Endothelial cell of umbilical vein (primary cell): ENCODE measurements at regions not wholly inside any gene's neighbourhood (a gene's known extent, or its start where the extent isn't known, plus 50 kb on each side); places are given as distances from the start of the nearest gene placed in this dataset.

ENCODE experiments used
- BruUV-seq: library from RNA; stranded (reverse); fragments of 400-500 nt; replicated peaks from 2 replicates; lab custom pipeline; 2021; lab: Mats Ljungman, UMichigan
- CTCF ChIA-PET: fragments of 300-600, 350-600 bp; sonication (Branson Sonifier 250); formaldehyde crosslinking; loops from one replicate; lab custom pipeline; 2021; ENCODE audit warnings: antibody characterized with exemption, inconsistent platforms; lab: Charles Lee
- POLR2A ChIA-PET: fragments of 300-600, 350-600 bp; sonication (Branson Sonifier 250); formaldehyde crosslinking; loops from one replicate; lab custom pipeline; 2021; ENCODE audit warnings: antibody characterized with exemption, inconsistent platforms; lab: Charles Lee
- DNase-seq: peaks from one replicate; pipeline ENCODE4 v3.0.0-alpha.2; 2011; ENCODE audit warnings: low read depth, low spot score
- FAIRE-seq: peaks from 2 replicates; lab custom pipeline; 2011; peaks lifted over from hg19 to GRCh38; lab: Jason Lieb, UNC
- H2AFZ ChIP-seq: 2 replicates; pipeline ENCODE4 v1.6.0; 2012; ENCODE audit warnings: low read depth, low read length, control low read depth, inconsistent platforms
- H3K27ac ChIP-seq: 2 replicates; pipeline ENCODE4 v1.5.1; 2011; ENCODE audit warnings: low read depth, mild to moderate bottlenecking, control low read depth, low read length, moderate library complexity; ENCODE audit not compliant: insufficient read depth
- H3K27me3 ChIP-seq, 2 experiments: 2 replicates each; pipeline versions ENCODE4 v1.6.0 to v1.6.1; 2011; ENCODE audit warnings: low read length in 2 of 2, mixed read lengths in 1 of 2; ENCODE audit not compliant: control insufficient read depth in 2 of 2, insufficient read depth in 2 of 2
- H3K36me3 ChIP-seq, 2 experiments: 2 replicates in 1 of 2; 3 replicates in 1 of 2; pipeline ENCODE4 v1.5.1; 2011; ENCODE audit warnings: low read length in 2 of 2, mild to moderate bottlenecking in 1 of 2, moderate library complexity in 1 of 2; ENCODE audit not compliant: control insufficient read depth in 2 of 2, insufficient read depth in 2 of 2; ENCODE audit errors: extremely low read depth in 1 of 2
- H3K4me1 ChIP-seq: 3 replicates; pipeline ENCODE4 v1.5.1; 2011; ENCODE audit warnings: mild to moderate bottlenecking, low read length; ENCODE audit not compliant: control insufficient read depth, insufficient read depth; ENCODE audit errors: extremely low read depth
- H3K4me2 ChIP-seq: 2 replicates; pipeline ENCODE4 v1.6.1; 2011; ENCODE audit warnings: low read length, control low read depth, mixed read lengths; ENCODE audit not compliant: insufficient read depth
- H3K4me3 ChIP-seq, 3 experiments: fragments of 200-600 bp in 1 of 3; sonication (generic), shearing (Covaris generic) in 1 of 3; replicated peaks in 1 of 3; 2 replicates each; pipeline ENCODE4 v1.5.1; 2011 to 2016; ENCODE audit warnings: control low read depth in 3 of 3, low read length in 3 of 3, mild to moderate bottlenecking in 2 of 3, inconsistent platforms in 1 of 3, low read depth in 1 of 3, moderate library complexity in 1 of 3; ENCODE audit not compliant: insufficient read depth in 1 of 3
- H3K79me2 ChIP-seq: 2 replicates; pipeline ENCODE4 v1.6.0; 2012; ENCODE audit warnings: low read length, inconsistent platforms; ENCODE audit not compliant: control insufficient read depth, insufficient read depth
- H3K9ac ChIP-seq: replicated peaks from 2 replicates; pipeline ENCODE3; 2011; ENCODE audit warnings: low read length, control low read depth; ENCODE audit not compliant: insufficient read depth; ENCODE audit errors: extremely low read depth
- H3K9me1 ChIP-seq: replicated peaks from 3 replicates; pipeline ENCODE4 v1.6.0; 2011; ENCODE audit warnings: mild to moderate bottlenecking, low read length; ENCODE audit not compliant: control insufficient read depth, insufficient read depth; ENCODE audit errors: extremely low read depth
- H3K9me3 ChIP-seq: replicated peaks from 2 replicates; pipeline ENCODE4 v1.5.1; 2012; ENCODE audit warnings: low read length, inconsistent platforms; ENCODE audit not compliant: control insufficient read depth, insufficient read depth
- H4K20me1 ChIP-seq: replicated peaks from 2 replicates; pipeline ENCODE3; 2011; ENCODE audit warnings: mild to moderate bottlenecking, low read length; ENCODE audit not compliant: control insufficient read depth, insufficient read depth; ENCODE audit errors: extremely low read depth
- EZH2 ChIP-seq: IDR thresholded peaks from 2 replicates; pipeline ENCODE4 v1.6.1; 2012; ENCODE audit warnings: borderline replicate concordance, low read depth, mild to moderate bottlenecking, moderate library complexity, low read length, inconsistent platforms; ENCODE audit not compliant: severe bottlenecking
- FOS ChIP-seq: IDR thresholded peaks from 2 replicates; pipeline ENCODE4 v1.6.1; 2011; ENCODE audit warnings: mild to moderate bottlenecking, low read length, moderate library complexity, borderline replicate concordance; ENCODE audit not compliant: insufficient read depth
- GATA2 ChIP-seq: IDR thresholded peaks from 2 replicates; pipeline ENCODE4 v1.7.0; 2011; ENCODE audit warnings: low read depth, mild to moderate bottlenecking, moderate library complexity, mixed read lengths, low read length; ENCODE audit not compliant: insufficient read length, insufficient read depth
- JUN ChIP-seq: IDR thresholded peaks from 2 replicates; pipeline ENCODE4 v1.6.1; 2011; ENCODE audit warnings: borderline replicate concordance, low read depth; ENCODE audit not compliant: insufficient read length, insufficient read depth
- MYC ChIP-seq: IDR thresholded peaks from one replicate; pipeline ENCODE4 v1.6.1; 2011; ENCODE audit warnings: mild to moderate bottlenecking, low read depth, low read length
- POLR2A ChIP-seq: IDR thresholded peaks from 2 replicates; pipeline ENCODE4 v1.6.1; 2012; ENCODE audit warnings: low read depth, mild to moderate bottlenecking, control low read depth, low read length
- POLR2AphosphoS5 ChIP-seq: IDR thresholded peaks from 2 replicates; pipeline ENCODE4 v1.6.1; 2012; ENCODE audit warnings: low read depth, mild to moderate bottlenecking, control low read depth, low read length, moderate library complexity; ENCODE audit not compliant: insufficient read depth
- dilution Hi-C: fragments of 300-500 bp; cut with MboI; formaldehyde crosslinking; loops from one replicate; pipeline ENCODE4 v1.15.0; 2019; ENCODE audit warnings: low sequenced_read_pairs; ENCODE audit not compliant: extremely low pct_ligation_motif_present
- intact Hi-C: fragments of 100-400 bp; cut with micrococcal nuclease; formaldehyde crosslinking; loops from one replicate; pipeline ENCODE4 v1.10.0; 2022
- TF ChIP-seq, protein P1 (sequence below): IDR thresholded peaks from 2 replicates; pipeline ENCODE4 v1.6.1; 2011; ENCODE audit not compliant: insufficient read depth, insufficient read length
- TF ChIP-seq, protein P2 (sequence below), 2 donors: IDR thresholded peaks; 1 replicate in 1 of 2; 2 replicates in 1 of 2; pipeline ENCODE4 v1.5.1; 2011; ENCODE audit warnings: low read length in 2 of 2, mild to moderate bottlenecking in 2 of 2, moderate library complexity in 2 of 2, control low read depth in 1 of 2, inconsistent platforms in 1 of 2, low read depth in 1 of 2; ENCODE audit not compliant: insufficient read depth in 1 of 2; ENCODE audit errors: extremely low read depth in 1 of 2

DNA sequence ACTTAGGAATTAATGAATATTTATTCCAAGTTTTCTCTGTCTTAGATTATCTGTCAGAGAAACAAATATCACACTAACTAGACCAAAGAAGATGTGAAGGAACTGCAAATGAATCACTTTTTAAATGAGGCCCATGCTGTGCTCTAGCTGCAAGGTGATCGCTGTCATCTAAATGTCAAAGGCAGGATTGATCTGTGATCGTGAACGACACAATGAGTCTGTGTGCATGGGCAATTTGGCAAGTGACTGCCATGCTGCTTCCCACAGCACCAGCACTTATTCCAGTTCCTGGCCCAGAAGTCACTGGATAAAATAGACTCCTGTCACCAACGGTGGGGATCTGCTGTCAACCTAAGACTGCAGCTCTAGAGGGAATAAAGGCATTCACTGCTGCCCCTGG, 141.2 kb downstream of the TRIM36 start:
- no peak for TF ChIP-seq GATA2
- no peak for TF ChIP-seq POLR2AphosphoS5
- no peak for TF ChIP-seq MYC
- TF ChIP-seq, protein P1, sequence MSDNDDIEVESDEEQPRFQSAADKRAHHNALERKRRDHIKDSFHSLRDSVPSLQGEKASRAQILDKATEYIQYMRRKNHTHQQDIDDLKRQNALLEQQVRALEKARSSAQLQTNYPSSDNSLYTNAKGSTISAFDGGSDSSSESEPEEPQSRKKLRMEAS = no peak
- no peak for TF ChIP-seq POLR2A
- TF ChIP-seq JUN = no peak
- TF ChIP-seq, protein P2, sequence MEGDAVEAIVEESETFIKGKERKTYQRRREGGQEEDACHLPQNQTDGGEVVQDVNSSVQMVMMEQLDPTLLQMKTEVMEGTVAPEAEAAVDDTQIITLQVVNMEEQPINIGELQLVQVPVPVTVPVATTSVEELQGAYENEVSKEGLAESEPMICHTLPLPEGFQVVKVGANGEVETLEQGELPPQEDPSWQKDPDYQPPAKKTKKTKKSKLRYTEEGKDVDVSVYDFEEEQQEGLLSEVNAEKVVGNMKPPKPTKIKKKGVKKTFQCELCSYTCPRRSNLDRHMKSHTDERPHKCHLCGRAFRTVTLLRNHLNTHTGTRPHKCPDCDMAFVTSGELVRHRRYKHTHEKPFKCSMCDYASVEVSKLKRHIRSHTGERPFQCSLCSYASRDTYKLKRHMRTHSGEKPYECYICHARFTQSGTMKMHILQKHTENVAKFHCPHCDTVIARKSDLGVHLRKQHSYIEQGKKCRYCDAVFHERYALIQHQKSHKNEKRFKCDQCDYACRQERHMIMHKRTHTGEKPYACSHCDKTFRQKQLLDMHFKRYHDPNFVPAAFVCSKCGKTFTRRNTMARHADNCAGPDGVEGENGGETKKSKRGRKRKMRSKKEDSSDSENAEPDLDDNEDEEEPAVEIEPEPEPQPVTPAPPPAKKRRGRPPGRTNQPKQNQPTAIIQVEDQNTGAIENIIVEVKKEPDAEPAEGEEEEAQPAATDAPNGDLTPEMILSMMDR (IDR thresholded peaks at IDR 0.05; ENCODE audit: extremely low read depth in 1 of 2, insufficient read depth in 1 of 2, low read depth in 1 of 2, low read length in 2 of 2) = no peak
- TF ChIP-seq FOS = no peak
- no peak for TF ChIP-seq EZH2
- Histone ChIP-seq H3K36me3 (no peaks in the 10 kb centered on the region), H2AFZ (no peak overlapping the region), H3K4me2 (no peak overlapping the region), H3K9ac (no peak overlapping the region), H3K9me1 (no peaks in the 10 kb centered on the region), H3K27me3 (no peaks in the 10 kb centered on the region), H3K4me3 (no peak overlapping the region), H4K20me1 (no peaks in the 10 kb centered on the region), H3K79me2 (no peaks in the 10 kb centered on the region), H3K9me3 (peaks cover 4% of the 10 kb centered on the region), H3K4me1 (no peaks in the 10 kb centered on the region), H3K27ac (no peak overlapping the region)
- POLR2A ChIA-PET = no interaction called here
- DNase-seq (no peak), FAIRE-seq (no peak)
- dilution Hi-C loops = no loop called here
- no TSS peak for BruUV-seq
- CTCF ChIA-PET = no interaction called here
- intact Hi-C loops = no loop called here
